Activated CD8-positive, alpha-beta memory T cell treated with anti-CD3 and anti-CD28 coated beads for 48 hours (primary cell): ENCODE measurements at regions not wholly inside any gene's neighbourhood (a gene's known extent, or its start where the extent isn't known, plus 50 kb on each side); places are given as distances from the start of the nearest gene placed in this dataset.
"Not testable (repeated sequence)": the region's sequence is repeated elsewhere in the genome, so short reads cannot be mapped to it uniquely, and the experiment has no call there.

Source experiments
- DNase-seq, 3 experiments: peaks; one replicate each; pipeline ENCODE4 v3.0.0-alpha.2; 2020; ENCODE audit warnings: low read depth in 2 of 3, low spot score in 2 of 3

- no peak for DNase-seq
Observed at GRCh38 chr3:104070906-104071305, 1295.8 kb upstream of the ALCAM start.

GRCh38 chr3:104080088-104080626, 1286.6 kb upstream of the ALCAM start:
- DNase-seq = no peak

- DNase-seq = no peak
Observed at GRCh38 chr3:104088738-104089137, 1278.0 kb upstream of the ALCAM start.

GRCh38 chr3:104089987-104090386, 1276.7 kb upstream of the ALCAM start:
- DNase-seq = not testable (repeated sequence)

- no peak for DNase-seq
Observed at GRCh38 chr3:104101736-104102135, 1265.0 kb upstream of the ALCAM start.

- no peak for DNase-seq
Observed at GRCh38 chr3:104102386-104102785, 1264.3 kb upstream of the ALCAM start.

- no peak for DNase-seq
Observed at GRCh38 chr3:104106276-104106675, 1260.4 kb upstream of the ALCAM start.

- DNase-seq = no peak
Observed at GRCh38 chr3:104108522-104108921, 1258.2 kb upstream of the ALCAM start.

- no peak for DNase-seq
Observed at GRCh38 chr3:104126463-104126862, 1240.2 kb upstream of the ALCAM start.

GRCh38 chr3:104126864-104127553, 1239.7 kb upstream of the ALCAM start:
- DNase-seq = no peak

GRCh38 chr3:104127830-104128229, 1238.9 kb upstream of the ALCAM start:
- no peak for DNase-seq

- no peak for DNase-seq
Observed at GRCh38 chr3:104132566-104133403, 1233.9 kb upstream of the ALCAM start.

GRCh38 chr3:104133630-104134029, 1233.1 kb upstream of the ALCAM start:
- no peak for DNase-seq

GRCh38 chr3:104137116-104137515, 1229.6 kb upstream of the ALCAM start:
- no peak for DNase-seq

GRCh38 chr3:104145164-104145563, 1221.5 kb upstream of the ALCAM start:
- DNase-seq = no peak

- DNase-seq = no peak
Observed at GRCh38 chr3:104149154-104149553, 1217.6 kb upstream of the ALCAM start.

- DNase-seq = no peak
Observed at GRCh38 chr3:104150724-104151123, 1216.0 kb upstream of the ALCAM start.

- DNase-seq = no peak
Observed at GRCh38 chr3:104154896-104155295, 1211.8 kb upstream of the ALCAM start.

- DNase-seq = no peak
Observed at GRCh38 chr3:104165866-104166265, 1200.8 kb upstream of the ALCAM start.

GRCh38 chr3:104168386-104168785, 1198.3 kb upstream of the ALCAM start:
- no peak for DNase-seq

GRCh38 chr3:104175696-104176095, 1191.0 kb upstream of the ALCAM start:
- DNase-seq = no peak

GRCh38 chr3:104176706-104177105, 1190.0 kb upstream of the ALCAM start:
- DNase-seq = no peak
